ENCODE measurements at regions not wholly inside any gene's neighbourhood (a gene's known extent, or its start where the extent isn't known, plus 50 kb on each side); places are given as distances from the start of the nearest gene placed in this dataset.
"Not testable (repeated sequence)": the region's sequence is repeated elsewhere in the genome, so short reads cannot be mapped to it uniquely, and the experiment has no call there.

GRCh38 chr10:80832693-80833092 is 295.0 kb downstream of the SH2D4B start:
- H3K36me3 ChIP-seq (ENCODE audit: insufficient read depth, low read length); DNase-seq; H3K4me1 ChIP-seq (ENCODE audit: insufficient read depth, low read length); H3K4me1 Mint-ChIP-seq; POLR2A ChIA-PET (ENCODE audit: partially characterized antibody); H3K27me3 ChIP-seq (ENCODE audit: insufficient read depth, low read length); H3K36me3 Mint-ChIP-seq; CTCF ChIA-PET (ENCODE audit: partially characterized antibody); H3K9me3 ChIP-seq (ENCODE audit: control insufficient read depth in 1 of 2, low read length in 2 of 2); H3K27ac Mint-ChIP-seq; intact Hi-C loops (cut with micrococcal nuclease); H3K27me3 Mint-ChIP-seq; H3K4me3 ChIP-seq (ENCODE audit: low read length in 2 of 2); H3K4me3 Mint-ChIP-seq; H3K27ac ChIP-seq (ENCODE audit: low read depth, low read length): not testable (repeated sequence)
- H3K9me3 Mint-ChIP-seq: peaks cover 0 to 38% (median 24%) of the 10 kb centered on the region in 8 donors

GRCh38 chr10:80855348-80855971 is 317.8 kb downstream of the SH2D4B start:
- Histone ChIP-seq H3K4me1 (ENCODE audit: insufficient read depth, low read length) (no peaks in the 10 kb centered on the region), H3K4me3 (ENCODE audit: low read length in 2 of 2) (no peak overlapping the region), H3K27ac (ENCODE audit: low read depth, low read length) (no peak overlapping the region), H3K36me3 (ENCODE audit: insufficient read depth, low read length) (no peaks in the 10 kb centered on the region), H3K9me3 (ENCODE audit: control insufficient read depth in 1 of 2, low read length in 2 of 2) (no peaks in the 10 kb centered on the region), H3K27me3 (ENCODE audit: insufficient read depth, low read length) (no peaks in the 10 kb centered on the region)
- intact Hi-C loops (cut with micrococcal nuclease): no loop called here
- ChIA-PET POLR2A (ENCODE audit: partially characterized antibody) (no interaction called here), CTCF (ENCODE audit: partially characterized antibody) (no interaction called here)
- Mint-ChIP-seq H3K27ac (no peak overlapping the region), H3K27me3 (peaks cover 0 to 2% of the 10 kb centered on the region in 2 donors), H3K4me1 (no peaks in the 10 kb centered on the region), H3K36me3 (no peaks in the 10 kb centered on the region), H3K4me3 (no peak overlapping the region), H3K9me3 (no peaks in the 10 kb centered on the region)
- no peak for DNase-seq

- Histone ChIP-seq H3K9me3 (ENCODE audit: control insufficient read depth in 1 of 2, low read length in 2 of 2) (no peaks in the 10 kb centered on the region), H3K27ac (ENCODE audit: low read depth, low read length) (no peak overlapping the region), H3K4me1 (ENCODE audit: insufficient read depth, low read length) (no peaks in the 10 kb centered on the region), H3K36me3 (ENCODE audit: insufficient read depth, low read length) (no peaks in the 10 kb centered on the region), H3K4me3 (ENCODE audit: low read length in 2 of 2) (no peak overlapping the region), H3K27me3 (ENCODE audit: insufficient read depth, low read length) (no peaks in the 10 kb centered on the region)
- no peaks in the 10 kb centered on the region for H3K36me3 Mint-ChIP-seq
- POLR2A ChIA-PET (ENCODE audit: partially characterized antibody): no interaction called here
- H3K27ac Mint-ChIP-seq: no peak overlapping the region
- no peaks in the 10 kb centered on the region for H3K4me1 Mint-ChIP-seq
- no peaks in the 10 kb centered on the region for H3K9me3 Mint-ChIP-seq
- H3K27me3 Mint-ChIP-seq: peaks cover 0 to 2% of the 10 kb centered on the region in 2 donors
- intact Hi-C loops (cut with micrococcal nuclease): no loop called here
- DNase-seq: no peak
- H3K4me3 Mint-ChIP-seq: no peak overlapping the region
- CTCF ChIA-PET (ENCODE audit: partially characterized antibody): no interaction called here
Measured at GRCh38 chr10:80856186-80856585, 318.5 kb downstream of the SH2D4B start.

- H3K27me3 ChIP-seq (ENCODE audit: insufficient read depth, low read length); H3K27me3 Mint-ChIP-seq; POLR2A ChIA-PET (ENCODE audit: partially characterized antibody); DNase-seq; H3K4me3 Mint-ChIP-seq; H3K9me3 Mint-ChIP-seq; H3K4me1 Mint-ChIP-seq; intact Hi-C loops (cut with micrococcal nuclease); H3K36me3 Mint-ChIP-seq; H3K9me3 ChIP-seq (ENCODE audit: control insufficient read depth in 1 of 2, low read length in 2 of 2); H3K4me3 ChIP-seq (ENCODE audit: low read length in 2 of 2); H3K27ac Mint-ChIP-seq; CTCF ChIA-PET (ENCODE audit: partially characterized antibody); H3K27ac ChIP-seq (ENCODE audit: low read depth, low read length); H3K36me3 ChIP-seq (ENCODE audit: insufficient read depth, low read length); H3K4me1 ChIP-seq (ENCODE audit: insufficient read depth, low read length): not testable (repeated sequence)
Measured at GRCh38 chr10:80859279-80859678, 321.6 kb downstream of the SH2D4B start.

- Mint-ChIP-seq H3K27me3 (no peaks in the 10 kb centered on the region), H3K27ac (no peak overlapping the region), H3K36me3 (no peaks in the 10 kb centered on the region), H3K4me1 (no peaks in the 10 kb centered on the region), H3K4me3 (no peak overlapping the region), H3K9me3 (peaks cover 0 to 2% (median 0%) of the 10 kb centered on the region in 8 donors)
- intact Hi-C loops (cut with micrococcal nuclease): no loop called here
- H3K27me3 ChIP-seq (ENCODE audit: insufficient read depth, low read length): no peaks in the 10 kb centered on the region
- H3K9me3 ChIP-seq (ENCODE audit: control insufficient read depth in 1 of 2, low read length in 2 of 2): no peaks in the 10 kb centered on the region
- H3K4me1 ChIP-seq (ENCODE audit: insufficient read depth, low read length): no peaks in the 10 kb centered on the region
- H3K27ac ChIP-seq (ENCODE audit: low read depth, low read length): no peak overlapping the region
- H3K4me3 ChIP-seq (ENCODE audit: low read length in 2 of 2): no peak overlapping the region
- ChIA-PET CTCF (ENCODE audit: partially characterized antibody) (no interaction called here), POLR2A (ENCODE audit: partially characterized antibody) (no interaction called here)
- no peaks in the 10 kb centered on the region for H3K36me3 ChIP-seq (ENCODE audit: insufficient read depth, low read length)
- DNase-seq: no peak
Measured at GRCh38 chr10:80860719-80861118, 323.0 kb downstream of the SH2D4B start.

- intact Hi-C loops (cut with micrococcal nuclease): no loop called here
- POLR2A ChIA-PET (ENCODE audit: partially characterized antibody): no interaction called here
- no peaks in the 10 kb centered on the region for H3K36me3 Mint-ChIP-seq
Measured at GRCh38 chr10:80861882-80862281, 324.2 kb downstream of the SH2D4B start.

GRCh38 chr10:80870282-80870681 is 332.6 kb downstream of the SH2D4B start:
- no peak overlapping the region for H3K4me3 ChIP-seq (ENCODE audit: low read length in 2 of 2)
- no peaks in the 10 kb centered on the region for H3K36me3 ChIP-seq (ENCODE audit: insufficient read depth, low read length)
- ChIA-PET POLR2A (ENCODE audit: partially characterized antibody) (no interaction called here), CTCF (ENCODE audit: partially characterized antibody) (no interaction called here)
- no peaks in the 10 kb centered on the region for H3K4me1 Mint-ChIP-seq
- no peak for DNase-seq
- no peaks in the 10 kb centered on the region for H3K4me1 ChIP-seq (ENCODE audit: insufficient read depth, low read length)
- no peak overlapping the region for H3K27ac ChIP-seq (ENCODE audit: low read depth, low read length)
- H3K4me3 Mint-ChIP-seq: no peak overlapping the region
- H3K9me3 Mint-ChIP-seq: peaks cover 0 to 16% (median 4%) of the 10 kb centered on the region in 8 donors
- H3K27ac Mint-ChIP-seq: no peak overlapping the region
- no peaks in the 10 kb centered on the region for H3K27me3 ChIP-seq (ENCODE audit: insufficient read depth, low read length)
- H3K36me3 Mint-ChIP-seq: no peaks in the 10 kb centered on the region
- peaks cover 3% of the 10 kb centered on the region in 2 donors for H3K27me3 Mint-ChIP-seq
- intact Hi-C loops (cut with micrococcal nuclease): no loop called here
- H3K9me3 ChIP-seq (ENCODE audit: control insufficient read depth in 1 of 2, low read length in 2 of 2): no peaks in the 10 kb centered on the region

More at GRCh38 chr10:80861882-80862281, 324.2 kb downstream of the SH2D4B start:
- Mint-ChIP-seq H3K9me3 (peaks cover 0 to 11% (median 0%) of the 10 kb centered on the region in 8 donors), H3K4me3 (no peak overlapping the region), H3K4me1 (no peaks in the 10 kb centered on the region), H3K27me3 (peaks cover 0 to 2% of the 10 kb centered on the region in 2 donors), H3K27ac (no peak overlapping the region)
- no peak overlapping the region for H3K4me3 ChIP-seq (ENCODE audit: low read length in 2 of 2)
- no peaks in the 10 kb centered on the region for H3K27me3 ChIP-seq (ENCODE audit: insufficient read depth, low read length)
- H3K36me3 ChIP-seq (ENCODE audit: insufficient read depth, low read length): no peaks in the 10 kb centered on the region
- no peak for DNase-seq
- no peaks in the 10 kb centered on the region for H3K9me3 ChIP-seq (ENCODE audit: control insufficient read depth in 1 of 2, low read length in 2 of 2)
- H3K27ac ChIP-seq (ENCODE audit: low read depth, low read length): no peak overlapping the region
- H3K4me1 ChIP-seq (ENCODE audit: insufficient read depth, low read length): no peaks in the 10 kb centered on the region
- CTCF ChIA-PET (ENCODE audit: partially characterized antibody): no interaction called here

GRCh38 chr10:80871083-80871482 is 333.4 kb downstream of the SH2D4B start:
- Mint-ChIP-seq H3K4me1 (no peaks in the 10 kb centered on the region), H3K4me3 (no peak overlapping the region), H3K36me3 (no peaks in the 10 kb centered on the region), H3K27me3 (peaks cover 3% of the 10 kb centered on the region in 2 donors), H3K27ac (no peak overlapping the region), H3K9me3 (peaks cover 0 to 16% (median 4%) of the 10 kb centered on the region in 8 donors)
- Histone ChIP-seq H3K9me3 (ENCODE audit: control insufficient read depth in 1 of 2, low read length in 2 of 2) (no peaks in the 10 kb centered on the region), H3K27ac (ENCODE audit: low read depth, low read length) (no peak overlapping the region), H3K36me3 (ENCODE audit: insufficient read depth, low read length) (no peaks in the 10 kb centered on the region), H3K27me3 (ENCODE audit: insufficient read depth, low read length) (no peaks in the 10 kb centered on the region), H3K4me3 (ENCODE audit: low read length in 2 of 2) (no peak overlapping the region), H3K4me1 (ENCODE audit: insufficient read depth, low read length) (no peaks in the 10 kb centered on the region)
- intact Hi-C loops (cut with micrococcal nuclease): no loop called here
- CTCF ChIA-PET (ENCODE audit: partially characterized antibody): no interaction called here
- POLR2A ChIA-PET (ENCODE audit: partially characterized antibody): no interaction called here
- no peak for DNase-seq
